Right lobe of liver (tissue), 4 donors: ENCODE measurements at regions not wholly inside any gene's neighbourhood (a gene's known extent, or its start where the extent isn't known, plus 50 kb on each side); places are given as distances from the start of the nearest gene placed in this dataset.

ENCODE experiments used
- POLR2A ChIP-seq: fragments of 450-650 bp; IDR thresholded peaks from one replicate; pipeline ENCODE4 v1.6.1; 2017; ENCODE audit warnings: antibody characterized with exemption, mild to moderate bottlenecking
- TF ChIP-seq, protein P1 (sequence below), 4 donors: fragments of 200-600 bp in 3 of 4; fragments of 450-650 bp in 1 of 4; IDR thresholded peaks; one replicate each; pipeline versions ENCODE4 v1.5.1 to v1.8.0; 2016 to 2022; ENCODE audit warnings: antibody characterized with exemption in 4 of 4, mild to moderate bottlenecking in 2 of 4
- donor health status: DM: no; HTN: no; CAD: no.
- donor health status: DM: no; HTN: no; CAD: no.
- donor health status: DM: no; HTN: yes; CAD: no.

GRCh38 chr2:67627456-67628207 lies 230.5 kb downstream of the ETAA1 start:
- TF ChIP-seq, protein P1, sequence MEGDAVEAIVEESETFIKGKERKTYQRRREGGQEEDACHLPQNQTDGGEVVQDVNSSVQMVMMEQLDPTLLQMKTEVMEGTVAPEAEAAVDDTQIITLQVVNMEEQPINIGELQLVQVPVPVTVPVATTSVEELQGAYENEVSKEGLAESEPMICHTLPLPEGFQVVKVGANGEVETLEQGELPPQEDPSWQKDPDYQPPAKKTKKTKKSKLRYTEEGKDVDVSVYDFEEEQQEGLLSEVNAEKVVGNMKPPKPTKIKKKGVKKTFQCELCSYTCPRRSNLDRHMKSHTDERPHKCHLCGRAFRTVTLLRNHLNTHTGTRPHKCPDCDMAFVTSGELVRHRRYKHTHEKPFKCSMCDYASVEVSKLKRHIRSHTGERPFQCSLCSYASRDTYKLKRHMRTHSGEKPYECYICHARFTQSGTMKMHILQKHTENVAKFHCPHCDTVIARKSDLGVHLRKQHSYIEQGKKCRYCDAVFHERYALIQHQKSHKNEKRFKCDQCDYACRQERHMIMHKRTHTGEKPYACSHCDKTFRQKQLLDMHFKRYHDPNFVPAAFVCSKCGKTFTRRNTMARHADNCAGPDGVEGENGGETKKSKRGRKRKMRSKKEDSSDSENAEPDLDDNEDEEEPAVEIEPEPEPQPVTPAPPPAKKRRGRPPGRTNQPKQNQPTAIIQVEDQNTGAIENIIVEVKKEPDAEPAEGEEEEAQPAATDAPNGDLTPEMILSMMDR (IDR thresholded peaks at IDR 0.05): no peak
- no peak for TF ChIP-seq POLR2A
